SK-N-SH treated with all-trans-retinoic acid at 6 μM for 48 hours (cell line): ENCODE measurements at regions not wholly inside any gene's neighbourhood (a gene's known extent, or its start where the extent isn't known, plus 50 kb on each side); places are given as distances from the start of the nearest gene placed in this dataset.

Experiments used
- ATAC-seq: fragments of 200-7000 bp; cut with Tn5 transposase; 3 replicates; pipeline ENCODE4 v1.9.1; 2020; ENCODE audit warnings: mild to moderate bottlenecking, moderate library complexity
- ARNTL ChIP-seq: fragments of 450-650 bp; formaldehyde crosslinking; IDR thresholded peaks from 2 replicates; pipeline ENCODE4 v1.5.0; 2020; ENCODE audit warnings: low read depth, mild to moderate bottlenecking, moderate library complexity, borderline replicate concordance
- BACH2 ChIP-seq: fragments of 250-450 bp; sonication (Bioruptor Pico); IDR thresholded peaks from 2 replicates; pipeline ENCODE4 v1.9.0; 2021; ENCODE audit warnings: mild to moderate bottlenecking, borderline replicate concordance
- CSDC2 ChIP-seq: fragments of 250-450 bp; sonication (Bioruptor Pico); IDR thresholded peaks from 2 replicates; pipeline ENCODE4 v1.5.0; 2020; ENCODE audit warnings: mild to moderate bottlenecking, moderate library complexity
- ESRRG ChIP-seq: fragments of 250-450 bp; sonication (Bioruptor Pico); IDR thresholded peaks from 2 replicates; pipeline ENCODE4 v1.6.1; 2021; ENCODE audit warnings: mild to moderate bottlenecking
- GLIS3 ChIP-seq: fragments of 250-450 bp; sonication (Bioruptor Pico); IDR thresholded peaks from 2 replicates; pipeline ENCODE4 v1.5.0; 2020; ENCODE audit warnings: mild to moderate bottlenecking, moderate library complexity
- ISL1 ChIP-seq: fragments of 250-450 bp; sonication (Bioruptor Pico); IDR thresholded peaks from 2 replicates; pipeline ENCODE4 v2.1.2; 2022; ENCODE audit warnings: mild to moderate bottlenecking, moderate library complexity
- OSR1 ChIP-seq: fragments of 250-450 bp; sonication (Bioruptor Pico); IDR thresholded peaks from 2 replicates; pipeline ENCODE4 v1.8.0; 2022; ENCODE audit warnings: moderate library complexity, mild to moderate bottlenecking, inconsistent platforms
- RARB ChIP-seq: fragments of 250-450 bp; sonication (Bioruptor Pico); IDR thresholded peaks from 2 replicates; pipeline ENCODE4 v1.8.0; 2021; ENCODE audit warnings: mild to moderate bottlenecking, moderate library complexity
- SNAI2 ChIP-seq: fragments of 250-450 bp; sonication (Bioruptor Pico); IDR thresholded peaks from 2 replicates; pipeline ENCODE4 v1.5.0; 2020; ENCODE audit warnings: mild to moderate bottlenecking, moderate library complexity
- TCF4 ChIP-seq: fragments of 250-450 bp; sonication (Bioruptor Pico); IDR thresholded peaks from 2 replicates; pipeline ENCODE4 v1.8.0; 2021; ENCODE audit warnings: mild to moderate bottlenecking, moderate library complexity, borderline replicate concordance
- TOX ChIP-seq: fragments of 250-450 bp; sonication (Bioruptor Pico); IDR thresholded peaks from 2 replicates; pipeline ENCODE4 v1.8.0; 2021; ENCODE audit warnings: mild to moderate bottlenecking, moderate library complexity, borderline replicate concordance
- ZC3H10 ChIP-seq: fragments of 250-450 bp; sonication (Bioruptor Pico); IDR thresholded peaks from 2 replicates; pipeline ENCODE4 v1.5.1; 2021; ENCODE audit warnings: mild to moderate bottlenecking, moderate library complexity
- ZFP3 ChIP-seq: fragments of 250-450 bp; sonication (Bioruptor Pico); IDR thresholded peaks from 2 replicates; pipeline ENCODE4 v1.5.0; 2020; ENCODE audit warnings: mild to moderate bottlenecking, moderate library complexity
- ZFP30 ChIP-seq: fragments of 450-650 bp; formaldehyde crosslinking; IDR thresholded peaks from 2 replicates; pipeline ENCODE4 v1.5.0; 2022; ENCODE audit warnings: mild to moderate bottlenecking, moderate library complexity
- ZNF70 ChIP-seq: fragments of 450-650 bp; formaldehyde crosslinking; IDR thresholded peaks from 2 replicates; pipeline ENCODE4 v1.5.0; 2020; ENCODE audit warnings: mild to moderate bottlenecking, moderate library complexity
- TF ChIP-seq, protein P1 (sequence below): fragments of 250-450 bp; sonication (Bioruptor Pico); IDR thresholded peaks from 2 replicates; pipeline ENCODE4 v1.5.0; 2020; ENCODE audit warnings: mild to moderate bottlenecking, moderate library complexity
- TF ChIP-seq, protein P2 (sequence below): fragments of 250-450 bp; sonication (Bioruptor Pico); IDR thresholded peaks from 2 replicates; pipeline ENCODE4 v1.5.1; 2020; ENCODE audit warnings: low read depth, mild to moderate bottlenecking, moderate library complexity
- TF ChIP-seq, protein P3 (sequence below): fragments of 250-450 bp; sonication (Bioruptor Pico); IDR thresholded peaks from 2 replicates; pipeline ENCODE4 v1.5.1; 2021; ENCODE audit warnings: mild to moderate bottlenecking, moderate library complexity
- TF ChIP-seq, protein P4 (sequence below): fragments of 250-450 bp; sonication (Bioruptor Pico); IDR thresholded peaks from 2 replicates; pipeline ENCODE4 v1.8.0; 2021; ENCODE audit warnings: low read depth, mild to moderate bottlenecking, moderate library complexity, borderline replicate concordance

DNA sequence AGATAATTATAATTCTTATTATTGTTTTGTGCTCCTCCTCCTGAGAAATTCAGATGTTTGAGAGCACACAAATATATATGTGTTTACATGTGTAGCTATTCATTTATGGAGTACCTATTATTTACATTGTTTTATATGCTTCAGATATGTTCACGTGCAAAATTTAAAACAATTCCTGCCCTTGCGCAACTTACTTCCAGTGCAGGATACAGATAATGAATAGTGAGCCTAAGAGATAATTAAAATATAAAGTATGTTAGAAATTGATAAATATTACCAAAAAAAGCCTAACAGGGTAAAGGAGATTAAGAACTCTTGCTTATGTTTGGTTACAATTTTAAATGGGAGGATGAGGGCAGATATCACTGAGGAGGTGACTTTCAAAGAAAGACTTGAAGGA lies 81.7 kb upstream of the DPH6 start:
- no peak for ATAC-seq
- TF ChIP-seq OSR1 (CRISPR knock-in tag) = no peak
- TF ChIP-seq, protein P1, sequence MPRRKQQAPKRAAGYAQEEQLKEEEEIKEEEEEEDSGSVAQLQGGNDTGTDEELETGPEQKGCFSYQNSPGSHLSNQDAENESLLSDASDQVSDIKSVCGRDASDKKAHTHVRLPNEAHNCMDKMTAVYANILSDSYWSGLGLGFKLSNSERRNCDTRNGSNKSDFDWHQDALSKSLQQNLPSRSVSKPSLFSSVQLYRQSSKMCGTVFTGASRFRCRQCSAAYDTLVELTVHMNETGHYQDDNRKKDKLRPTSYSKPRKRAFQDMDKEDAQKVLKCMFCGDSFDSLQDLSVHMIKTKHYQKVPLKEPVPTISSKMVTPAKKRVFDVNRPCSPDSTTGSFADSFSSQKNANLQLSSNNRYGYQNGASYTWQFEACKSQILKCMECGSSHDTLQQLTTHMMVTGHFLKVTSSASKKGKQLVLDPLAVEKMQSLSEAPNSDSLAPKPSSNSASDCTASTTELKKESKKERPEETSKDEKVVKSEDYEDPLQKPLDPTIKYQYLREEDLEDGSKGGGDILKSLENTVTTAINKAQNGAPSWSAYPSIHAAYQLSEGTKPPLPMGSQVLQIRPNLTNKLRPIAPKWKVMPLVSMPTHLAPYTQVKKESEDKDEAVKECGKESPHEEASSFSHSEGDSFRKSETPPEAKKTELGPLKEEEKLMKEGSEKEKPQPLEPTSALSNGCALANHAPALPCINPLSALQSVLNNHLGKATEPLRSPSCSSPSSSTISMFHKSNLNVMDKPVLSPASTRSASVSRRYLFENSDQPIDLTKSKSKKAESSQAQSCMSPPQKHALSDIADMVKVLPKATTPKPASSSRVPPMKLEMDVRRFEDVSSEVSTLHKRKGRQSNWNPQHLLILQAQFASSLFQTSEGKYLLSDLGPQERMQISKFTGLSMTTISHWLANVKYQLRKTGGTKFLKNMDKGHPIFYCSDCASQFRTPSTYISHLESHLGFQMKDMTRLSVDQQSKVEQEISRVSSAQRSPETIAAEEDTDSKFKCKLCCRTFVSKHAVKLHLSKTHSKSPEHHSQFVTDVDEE = no peak
- no peak for TF ChIP-seq TOX (CRISPR knock-in tag)
- TF ChIP-seq BACH2 = no peak
- TF ChIP-seq ARNTL (CRISPR knock-in tag) = no peak
- no peak for TF ChIP-seq ISL1 (CRISPR knock-in tag)
- no peak for TF ChIP-seq ZNF70 (CRISPR knock-in tag)
- TF ChIP-seq, all 23 proteins: peak for 0

DNA sequence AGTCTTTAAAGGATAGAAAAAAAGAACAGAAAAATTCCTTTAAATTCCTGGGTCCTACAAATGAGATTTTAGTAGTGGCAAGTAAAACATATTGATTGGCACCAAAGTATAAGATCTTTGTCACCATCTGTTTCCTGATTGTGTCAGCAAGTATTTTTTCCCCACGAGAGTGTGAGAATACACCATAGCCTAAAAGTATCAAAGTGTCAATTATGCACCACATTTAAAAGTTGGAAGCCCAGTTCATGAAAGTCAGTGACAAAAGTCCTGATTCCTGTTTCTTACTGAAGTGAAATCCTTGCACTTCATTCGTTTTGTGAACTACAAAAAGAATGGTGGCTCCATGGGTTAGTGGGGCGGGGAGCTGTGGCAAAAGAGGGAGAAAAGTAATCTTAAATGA lies 83.8 kb upstream of the DPH6 start:
- ATAC-seq = no peak
- TF ChIP-seq, protein P2, sequence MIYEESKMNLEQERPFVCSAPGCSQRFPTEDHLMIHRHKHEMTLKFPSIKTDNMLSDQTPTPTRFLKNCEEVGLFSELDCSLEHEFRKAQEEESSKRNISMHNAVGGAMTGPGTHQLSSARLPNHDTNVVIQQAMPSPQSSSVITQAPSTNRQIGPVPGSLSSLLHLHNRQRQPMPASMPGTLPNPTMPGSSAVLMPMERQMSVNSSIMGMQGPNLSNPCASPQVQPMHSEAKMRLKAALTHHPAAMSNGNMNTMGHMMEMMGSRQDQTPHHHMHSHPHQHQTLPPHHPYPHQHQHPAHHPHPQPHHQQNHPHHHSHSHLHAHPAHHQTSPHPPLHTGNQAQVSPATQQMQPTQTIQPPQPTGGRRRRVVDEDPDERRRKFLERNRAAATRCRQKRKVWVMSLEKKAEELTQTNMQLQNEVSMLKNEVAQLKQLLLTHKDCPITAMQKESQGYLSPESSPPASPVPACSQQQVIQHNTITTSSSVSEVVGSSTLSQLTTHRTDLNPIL (CRISPR knock-in tag) = no peak
- TF ChIP-seq BACH2 = no peak
- no peak for TF ChIP-seq ZNF70 (CRISPR knock-in tag)
- TF ChIP-seq, protein P3, sequence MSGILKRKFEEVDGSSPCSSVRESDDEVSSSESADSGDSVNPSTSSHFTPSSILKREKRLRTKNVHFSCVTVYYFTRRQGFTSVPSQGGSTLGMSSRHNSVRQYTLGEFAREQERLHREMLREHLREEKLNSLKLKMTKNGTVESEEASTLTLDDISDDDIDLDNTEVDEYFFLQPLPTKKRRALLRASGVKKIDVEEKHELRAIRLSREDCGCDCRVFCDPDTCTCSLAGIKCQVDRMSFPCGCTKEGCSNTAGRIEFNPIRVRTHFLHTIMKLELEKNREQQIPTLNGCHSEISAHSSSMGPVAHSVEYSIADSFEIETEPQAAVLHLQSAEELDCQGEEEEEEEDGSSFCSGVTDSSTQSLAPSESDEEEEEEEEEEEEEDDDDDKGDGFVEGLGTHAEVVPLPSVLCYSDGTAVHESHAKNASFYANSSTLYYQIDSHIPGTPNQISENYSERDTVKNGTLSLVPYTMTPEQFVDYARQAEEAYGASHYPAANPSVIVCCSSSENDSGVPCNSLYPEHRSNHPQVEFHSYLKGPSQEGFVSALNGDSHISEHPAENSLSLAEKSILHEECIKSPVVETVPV = no peak
- TF ChIP-seq, protein P4, sequence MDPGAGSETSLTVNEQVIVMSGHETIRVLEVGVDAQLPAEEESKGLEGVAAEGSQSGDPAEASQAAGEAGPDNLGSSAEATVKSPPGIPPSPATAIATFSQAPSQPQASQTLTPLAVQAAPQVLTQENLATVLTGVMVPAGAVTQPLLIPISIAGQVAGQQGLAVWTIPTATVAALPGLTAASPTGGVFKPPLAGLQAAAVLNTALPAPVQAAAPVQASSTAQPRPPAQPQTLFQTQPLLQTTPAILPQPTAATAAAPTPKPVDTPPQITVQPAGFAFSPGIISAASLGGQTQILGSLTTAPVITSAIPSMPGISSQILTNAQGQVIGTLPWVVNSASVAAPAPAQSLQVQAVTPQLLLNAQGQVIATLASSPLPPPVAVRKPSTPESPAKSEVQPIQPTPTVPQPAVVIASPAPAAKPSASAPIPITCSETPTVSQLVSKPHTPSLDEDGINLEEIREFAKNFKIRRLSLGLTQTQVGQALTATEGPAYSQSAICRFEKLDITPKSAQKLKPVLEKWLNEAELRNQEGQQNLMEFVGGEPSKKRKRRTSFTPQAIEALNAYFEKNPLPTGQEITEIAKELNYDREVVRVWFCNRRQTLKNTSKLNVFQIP (CRISPR knock-in tag) = no peak
- TF ChIP-seq CSDC2 (CRISPR knock-in tag) = no peak
- TF ChIP-seq ZC3H10 (CRISPR knock-in tag) = no peak
- no peak for TF ChIP-seq ZFP30 (CRISPR knock-in tag)
- TF ChIP-seq ISL1 (CRISPR knock-in tag) = no peak
- TF ChIP-seq TOX (CRISPR knock-in tag) = no peak
- TF ChIP-seq GLIS3 (CRISPR knock-in tag) = no peak
- no peak for TF ChIP-seq OSR1 (CRISPR knock-in tag)
- no peak for TF ChIP-seq SNAI2 (CRISPR knock-in tag)
- TF ChIP-seq ARNTL (CRISPR knock-in tag) = no peak
- no peak for TF ChIP-seq ESRRG (CRISPR knock-in tag)
- TF ChIP-seq ZFP3 = no peak
- TF ChIP-seq TCF4 (CRISPR knock-in tag) = no peak
- TF ChIP-seq, protein P1 = no peak

DNA sequence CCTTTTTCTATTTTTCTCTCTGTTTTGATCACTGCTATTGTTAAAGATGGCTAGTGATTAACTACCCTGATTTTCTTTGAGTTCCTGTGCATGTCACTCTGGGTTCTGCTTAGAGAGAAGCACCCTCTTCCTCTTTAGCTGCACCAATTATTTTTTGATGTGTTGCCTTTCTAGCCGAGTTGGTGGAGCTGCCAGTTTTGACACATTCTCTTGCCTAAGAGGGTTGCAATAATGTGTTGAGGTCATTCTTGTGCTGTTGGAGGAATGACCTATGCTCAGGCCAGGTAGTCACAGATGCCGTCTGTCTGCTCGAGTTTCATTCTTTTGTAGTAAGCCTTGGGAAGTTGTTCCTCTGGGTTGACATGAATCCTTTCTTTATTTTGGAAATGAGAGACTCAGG lies 84.6 kb upstream of the DPH6 start:
- no peak for TF ChIP-seq GLIS3 (CRISPR knock-in tag)
- TF ChIP-seq, all 23 proteins: peak for 0
- no peak for ATAC-seq

DNA sequence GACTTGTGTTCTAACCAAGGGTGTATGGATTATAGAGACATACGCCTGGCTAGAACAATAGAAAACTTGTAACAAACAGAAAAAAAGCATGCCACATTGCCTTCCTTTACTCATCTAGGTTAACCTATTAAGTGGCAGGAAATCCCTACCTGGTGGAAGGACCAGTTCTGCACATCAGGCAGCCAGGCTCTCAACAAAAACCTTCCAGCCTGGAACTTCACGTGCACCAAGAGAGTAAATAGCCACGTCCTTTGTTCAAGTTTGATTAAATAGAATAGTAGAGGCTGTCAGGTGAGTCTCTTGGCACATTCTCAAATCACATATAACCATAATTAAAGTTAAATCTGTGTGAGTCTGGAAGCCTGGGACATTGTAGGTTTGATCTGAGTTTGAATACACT lies 85.0 kb upstream of the DPH6 start:
- no peak for ATAC-seq
- TF ChIP-seq, protein P1 = no peak
- TF ChIP-seq, protein P2 (CRISPR knock-in tag) = no peak
- TF ChIP-seq ESRRG (CRISPR knock-in tag) (no peak), ZFP3 (no peak), GLIS3 (CRISPR knock-in tag) (no peak), RARB (no peak), TOX (CRISPR knock-in tag) (no peak), ISL1 (CRISPR knock-in tag) (no peak), ZNF70 (CRISPR knock-in tag) (no peak)
- TF ChIP-seq, protein P3 = no peak
